Stimulated activated effector memory CD8-positive, alpha-beta T cell treated with anti-CD3 and anti-CD28 coated beads, Interleukin-12 subunit alpha, Interleukin-12 subunit beta, amount 100 ng/mL, for 72 hours (primary cell): ENCODE measurements at regions not wholly inside any gene's neighbourhood (a gene's known extent, or its start where the extent isn't known, plus 50 kb on each side); places are given as distances from the start of the nearest gene placed in this dataset.
"Not testable (repeated sequence)": the region's sequence is repeated elsewhere in the genome, so short reads cannot be mapped to it uniquely, and the experiment has no call there.

Experiments used
- ATAC-seq: fragments of 150-1000 bp; cut with Tn5 transposase; 2 replicates; pipeline ENCODE4 v1.10.0; 2021
- DNase-seq, 2 donors: peaks; one replicate each; pipeline ENCODE4 v3.0.0; 2021 to 2022; ENCODE audit warnings: low spot score in 2 of 2
- H3K27ac Mint-ChIP-seq: one replicate; pipeline ENCODE4 v1.8.0; 2022; ENCODE audit warnings: mild to moderate bottlenecking, mixed read lengths
- H3K36me3 Mint-ChIP-seq: one replicate; pipeline ENCODE4 v1.8.0; 2022; ENCODE audit warnings: mild to moderate bottlenecking, mixed read lengths
- H3K4me1 Mint-ChIP-seq: one replicate; pipeline ENCODE4 v1.8.0; 2022; ENCODE audit warnings: mixed read lengths
- H3K4me3 Mint-ChIP-seq: one replicate; pipeline ENCODE4 v1.8.0; 2022; ENCODE audit warnings: mild to moderate bottlenecking, mixed read lengths
- H3K9me3 Mint-ChIP-seq: one replicate; pipeline ENCODE4 v1.8.0; 2022; ENCODE audit warnings: mixed read lengths

DNA sequence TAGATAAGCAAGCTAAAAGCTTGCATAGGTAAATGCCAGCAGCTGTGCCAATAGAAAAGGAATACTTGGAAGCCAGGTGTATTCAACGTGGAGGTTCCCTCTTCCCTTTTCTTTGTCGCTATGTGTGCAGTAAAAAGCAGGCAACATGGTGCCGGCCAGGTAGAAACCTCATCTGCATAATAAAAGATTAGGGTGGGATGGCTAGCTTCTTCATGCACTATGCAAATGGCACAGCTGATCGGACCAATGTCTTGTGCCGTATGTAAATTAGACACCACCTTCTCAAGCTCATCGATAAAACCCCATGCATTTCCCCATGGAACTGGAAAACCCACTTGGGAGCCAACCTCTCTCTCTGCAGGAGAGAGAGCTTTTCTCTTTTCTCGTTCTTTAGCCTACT is 150.9 kb upstream of the FOXK1 start:
- H3K4me1 Mint-ChIP-seq = no peaks in the 10 kb centered on the region
- H3K27ac Mint-ChIP-seq = no peak overlapping the region
- no peak for DNase-seq
- H3K4me3 Mint-ChIP-seq = no peak overlapping the region
- no peak for ATAC-seq
- H3K36me3 Mint-ChIP-seq = no peaks in the 10 kb centered on the region
- peaks cover 4% of the 10 kb centered on the region for H3K9me3 Mint-ChIP-seq

DNA sequence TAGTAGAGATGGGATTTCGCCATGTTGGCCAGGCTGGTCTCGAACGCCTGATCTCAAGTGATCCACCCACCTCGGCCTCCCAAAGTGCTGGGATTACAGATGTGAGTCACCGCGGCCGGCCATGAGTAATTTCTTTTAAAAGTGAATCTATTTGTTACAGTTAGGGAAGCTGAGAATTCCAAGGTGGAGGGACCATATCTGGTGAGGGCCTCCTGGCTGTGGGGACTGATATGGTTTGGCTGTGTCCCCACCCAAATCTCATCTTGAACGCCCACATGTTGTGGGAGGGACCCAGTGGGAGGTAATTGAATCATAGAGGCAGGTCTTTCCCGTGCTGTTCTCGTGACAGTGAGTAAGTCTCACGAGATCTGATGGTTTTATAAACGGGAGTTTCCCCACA is 148.8 kb upstream of the FOXK1 start:
- H3K4me3 Mint-ChIP-seq, H3K36me3 Mint-ChIP-seq, DNase-seq, H3K9me3 Mint-ChIP-seq, H3K27ac Mint-ChIP-seq, H3K4me1 Mint-ChIP-seq, ATAC-seq: not testable (repeated sequence)

DNA sequence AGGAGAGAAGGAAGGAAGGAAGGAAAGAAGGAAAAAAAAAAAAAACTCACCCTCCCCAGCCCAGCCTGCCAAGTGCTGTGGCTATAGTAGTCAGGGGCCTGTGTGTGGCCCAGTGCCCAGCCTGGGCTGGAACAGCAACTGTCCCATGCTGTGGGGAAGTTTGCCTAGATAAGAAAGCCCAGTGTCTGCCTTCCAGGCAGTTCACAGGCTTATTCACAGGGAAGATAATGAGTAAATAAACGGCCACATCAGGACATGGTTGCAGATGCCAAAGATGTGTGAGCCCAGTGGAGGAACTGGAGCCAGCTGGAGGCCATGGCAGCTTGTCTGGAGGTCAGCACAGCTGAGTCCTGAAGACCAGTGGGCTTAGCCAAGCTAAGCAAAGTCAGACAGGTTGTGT is 132.4 kb upstream of the FOXK1 start:
- Mint-ChIP-seq H3K4me1 (no peaks in the 10 kb centered on the region), H3K4me3 (no peak overlapping the region), H3K9me3 (peaks cover 13% of the 10 kb centered on the region), H3K27ac (no peak overlapping the region), H3K36me3 (no peaks in the 10 kb centered on the region)
- ATAC-seq = no peak
- no peak for DNase-seq

DNA sequence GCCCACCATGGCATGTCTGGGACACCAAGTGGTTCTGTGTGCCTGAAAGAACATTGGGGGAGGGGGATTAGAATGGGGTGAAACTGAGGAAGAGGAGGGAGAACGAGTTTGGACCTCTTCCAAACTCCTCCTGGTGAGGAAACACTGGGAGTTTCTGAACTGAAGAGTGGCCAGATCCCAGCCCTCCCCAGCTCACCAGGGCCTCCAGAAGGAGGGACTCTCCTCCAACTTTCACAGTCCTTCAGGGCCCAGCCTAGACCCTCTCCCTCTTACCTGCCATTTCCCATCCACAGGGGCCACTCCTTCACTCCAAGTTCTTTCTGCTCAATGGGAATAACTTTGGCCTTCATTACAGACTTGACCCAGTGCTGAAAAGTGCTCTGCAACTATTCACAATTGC is 132.0 kb upstream of the FOXK1 start:
- H3K4me3 Mint-ChIP-seq = no peak overlapping the region
- no peaks in the 10 kb centered on the region for H3K4me1 Mint-ChIP-seq
- DNase-seq (no peak), ATAC-seq (no peak)
- no peak overlapping the region for H3K27ac Mint-ChIP-seq
- no peaks in the 10 kb centered on the region for H3K36me3 Mint-ChIP-seq
- H3K9me3 Mint-ChIP-seq = peaks cover 13% of the 10 kb centered on the region

DNA sequence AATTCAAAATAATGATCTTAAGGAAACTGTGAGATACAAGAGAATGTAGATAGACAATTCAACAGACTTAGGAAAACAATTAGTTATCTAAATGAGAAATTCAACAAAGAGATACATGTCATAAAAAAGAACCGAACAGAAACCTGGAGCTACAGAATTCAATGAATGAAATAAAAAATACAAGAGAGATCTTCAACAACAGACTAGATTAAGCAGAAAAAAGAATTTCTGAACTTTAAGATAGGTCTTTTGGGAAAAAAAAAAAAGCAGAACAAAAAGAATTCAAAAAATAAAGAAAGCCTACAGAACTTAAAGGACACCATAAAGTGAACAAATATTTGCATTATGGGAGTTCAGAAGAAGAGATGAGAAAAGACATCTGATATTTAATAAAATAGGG is 129.1 kb upstream of the FOXK1 start:
- DNase-seq (no peak), ATAC-seq (no peak)
- no peak overlapping the region for H3K27ac Mint-ChIP-seq
- H3K4me1 Mint-ChIP-seq = no peaks in the 10 kb centered on the region
- no peak overlapping the region for H3K4me3 Mint-ChIP-seq
- H3K9me3 Mint-ChIP-seq = peaks cover 13% of the 10 kb centered on the region
- no peaks in the 10 kb centered on the region for H3K36me3 Mint-ChIP-seq

DNA sequence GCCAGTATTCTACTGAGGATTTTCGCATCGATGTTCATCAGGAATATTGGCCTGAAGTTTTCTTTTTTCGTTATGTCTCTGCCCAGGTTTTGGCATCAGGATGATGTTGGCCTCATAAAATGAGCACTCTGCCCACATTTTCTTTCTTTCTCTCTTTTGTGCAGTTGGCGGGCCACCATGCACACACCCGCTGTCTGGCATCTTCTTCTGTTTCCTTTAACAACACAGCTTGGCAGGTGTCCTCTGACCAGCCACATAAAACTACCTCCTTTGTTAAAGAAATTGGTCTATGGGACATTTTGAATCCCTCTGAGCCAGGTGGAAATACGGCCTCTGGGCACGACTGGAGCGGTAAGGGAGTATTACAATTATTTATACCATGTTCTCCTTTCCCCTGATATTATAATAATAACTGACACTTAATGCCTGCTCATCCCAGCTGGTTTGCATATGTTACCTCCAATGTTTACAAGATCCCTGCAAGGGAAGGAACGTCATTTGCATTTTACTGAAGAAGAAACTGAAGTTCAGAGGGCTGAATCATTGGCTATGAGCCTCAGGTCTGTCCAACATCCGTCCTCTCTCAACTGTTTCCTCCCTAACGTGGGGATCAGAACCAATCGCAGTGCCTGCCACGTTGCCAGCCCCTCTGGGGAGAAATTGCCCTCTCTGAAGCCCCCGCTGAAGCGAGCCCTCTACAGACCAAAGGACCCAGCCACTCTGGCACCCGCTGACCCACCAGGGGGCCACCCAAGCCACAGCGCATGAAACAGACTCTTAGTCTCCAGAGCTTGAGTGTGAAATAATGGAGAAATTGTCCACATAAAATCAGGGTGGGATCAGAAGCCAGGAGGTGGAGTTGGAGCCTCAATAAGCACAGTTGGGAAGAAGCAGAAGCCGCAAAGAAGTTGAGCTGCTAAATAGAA is 125.0 kb upstream of the FOXK1 start:
- no peak overlapping the region for H3K4me3 Mint-ChIP-seq
- ATAC-seq (no peak), DNase-seq (no peak)
- no peak overlapping the region for H3K27ac Mint-ChIP-seq
- H3K9me3 Mint-ChIP-seq = peaks cover 13% of the 10 kb centered on the region
- H3K4me1 Mint-ChIP-seq = no peaks in the 10 kb centered on the region
- no peaks in the 10 kb centered on the region for H3K36me3 Mint-ChIP-seq

DNA sequence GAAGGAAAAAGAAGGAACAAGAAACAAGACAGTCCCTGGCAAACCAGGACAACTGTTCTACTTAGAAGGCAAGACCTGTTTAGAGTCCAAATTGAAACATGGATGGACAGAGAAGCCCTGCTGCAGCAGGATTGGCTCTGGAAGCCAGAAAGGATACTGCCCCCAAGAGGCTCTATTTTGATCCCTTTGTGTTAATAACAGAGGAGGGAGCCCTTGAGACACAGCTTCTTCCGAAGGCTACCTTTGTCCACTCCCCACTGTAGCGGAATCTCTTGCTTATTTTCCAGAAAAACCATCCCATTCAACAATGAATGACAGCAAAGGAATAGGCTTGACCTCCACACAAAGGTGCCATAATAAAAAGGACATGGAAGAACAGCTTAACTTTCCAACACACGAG is 120.3 kb upstream of the FOXK1 start:
- ATAC-seq = no peak
- no peak for DNase-seq
- Mint-ChIP-seq H3K4me3 (no peak overlapping the region), H3K27ac (no peak overlapping the region), H3K4me1 (no peaks in the 10 kb centered on the region), H3K9me3 (no peaks in the 10 kb centered on the region), H3K36me3 (no peaks in the 10 kb centered on the region)

DNA sequence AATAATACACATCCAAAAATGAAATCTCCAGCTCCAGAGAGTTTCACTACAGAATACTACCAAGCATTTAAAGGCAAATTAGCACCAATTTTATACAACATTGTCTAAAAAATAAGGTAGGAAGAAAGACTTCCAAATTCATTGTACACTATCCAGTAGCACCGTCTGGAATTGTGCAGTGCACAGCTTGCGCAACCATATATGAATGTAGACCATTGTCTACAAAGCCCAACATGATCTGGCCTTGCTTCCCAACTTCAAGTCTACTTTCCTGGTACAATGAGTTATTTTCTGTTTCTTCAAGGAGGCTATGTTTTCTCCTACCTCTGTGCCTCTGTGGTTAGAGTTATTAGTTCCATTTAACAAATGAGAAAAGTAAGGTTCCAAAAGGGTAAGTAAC is 115.4 kb upstream of the FOXK1 start:
- Mint-ChIP-seq H3K9me3 (no peaks in the 10 kb centered on the region), H3K36me3 (no peaks in the 10 kb centered on the region), H3K4me1 (no peaks in the 10 kb centered on the region), H3K4me3 (no peak overlapping the region), H3K27ac (no peak overlapping the region)
- ATAC-seq (no peak), DNase-seq (no peak)

DNA sequence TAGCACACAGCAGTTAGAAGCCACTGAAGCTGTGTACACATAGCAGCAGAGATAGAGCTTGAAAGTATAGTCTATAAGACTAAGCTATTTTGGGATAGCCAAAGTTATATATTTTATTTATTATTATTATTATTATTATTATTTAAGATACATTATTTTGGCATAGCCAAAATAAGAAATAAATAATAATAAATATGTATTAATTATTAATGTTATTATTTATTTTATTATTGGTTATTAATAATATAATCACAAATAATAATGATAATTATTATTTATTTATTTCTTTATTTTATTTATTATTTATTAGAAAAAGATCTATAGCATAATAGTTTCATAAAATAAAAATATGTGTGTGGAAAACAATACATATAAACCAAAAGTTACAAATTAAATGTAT is 107.2 kb upstream of the FOXK1 start:
- Mint-ChIP-seq H3K27ac (no peak overlapping the region), H3K36me3 (no peaks in the 10 kb centered on the region), H3K9me3 (peaks cover 2% of the 10 kb centered on the region), H3K4me3 (no peak overlapping the region), H3K4me1 (no peaks in the 10 kb centered on the region)
- ATAC-seq (no peak), DNase-seq (no peak)

DNA sequence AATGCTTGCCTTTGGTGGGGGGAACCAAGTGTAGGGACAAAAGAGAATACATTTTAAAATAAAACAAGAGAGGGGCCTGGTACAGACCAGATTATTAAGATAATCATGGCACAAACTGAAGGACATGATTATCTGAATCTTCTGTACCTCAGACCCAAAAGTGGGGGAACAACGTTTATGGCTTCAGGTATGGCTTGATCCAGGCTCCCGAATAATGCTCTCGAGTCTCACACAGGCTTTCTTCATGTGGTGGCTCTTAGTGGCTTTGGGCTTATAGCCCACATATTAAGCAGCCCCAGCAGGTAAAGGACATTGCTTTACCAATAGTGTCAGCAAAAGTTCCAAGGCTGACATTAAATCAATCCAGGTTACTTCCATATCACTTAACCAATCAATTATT is 106.8 kb upstream of the FOXK1 start:
- H3K4me3 Mint-ChIP-seq = no peak overlapping the region
- H3K9me3 Mint-ChIP-seq = peaks cover 2% of the 10 kb centered on the region
- H3K36me3 Mint-ChIP-seq = no peaks in the 10 kb centered on the region
- ATAC-seq (no peak), DNase-seq (no peak)
- no peaks in the 10 kb centered on the region for H3K4me1 Mint-ChIP-seq
- no peak overlapping the region for H3K27ac Mint-ChIP-seq

DNA sequence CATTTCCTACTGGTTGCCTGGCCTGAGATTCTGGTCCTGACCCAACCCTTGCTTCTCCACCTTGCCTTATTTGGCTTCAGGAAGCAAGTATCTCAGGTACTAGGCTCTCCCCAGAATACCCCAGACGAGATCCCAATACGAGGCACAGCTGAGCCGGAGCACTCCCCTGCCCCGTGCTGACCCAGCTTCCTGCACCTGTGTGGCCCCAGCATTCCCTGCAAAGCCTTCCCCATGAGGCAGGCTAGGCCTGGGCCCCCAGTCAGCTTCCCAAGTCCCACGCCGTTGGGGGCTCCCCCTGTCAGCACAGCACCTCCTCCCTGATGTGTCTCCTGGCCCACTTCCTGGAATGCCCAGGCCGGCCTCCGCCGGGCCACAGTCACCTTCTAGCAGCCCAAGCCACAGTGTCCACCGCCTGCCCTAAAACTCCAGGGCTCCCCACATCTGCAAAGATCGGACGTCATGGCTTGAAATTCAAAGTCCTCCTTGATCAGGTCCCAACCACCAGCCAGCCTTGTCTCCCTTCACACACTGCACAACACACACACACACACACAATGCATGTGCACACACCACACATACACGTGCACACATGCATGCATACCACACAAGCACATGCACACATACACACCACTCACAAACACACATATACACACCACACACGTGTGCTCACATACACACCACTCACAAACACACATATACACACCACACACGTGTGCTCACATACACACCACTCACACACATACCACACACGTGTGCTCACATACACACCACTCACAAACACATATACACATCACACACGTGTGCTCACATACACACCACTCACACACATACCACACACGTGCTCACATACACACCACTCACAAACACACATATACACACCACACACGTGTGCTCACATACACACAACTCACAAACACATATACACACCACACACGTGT is 78.9 kb upstream of the FOXK1 start:
- Mint-ChIP-seq H3K4me1 (peaks cover 5% of the 10 kb centered on the region), H3K27ac (no peak overlapping the region)

DNA sequence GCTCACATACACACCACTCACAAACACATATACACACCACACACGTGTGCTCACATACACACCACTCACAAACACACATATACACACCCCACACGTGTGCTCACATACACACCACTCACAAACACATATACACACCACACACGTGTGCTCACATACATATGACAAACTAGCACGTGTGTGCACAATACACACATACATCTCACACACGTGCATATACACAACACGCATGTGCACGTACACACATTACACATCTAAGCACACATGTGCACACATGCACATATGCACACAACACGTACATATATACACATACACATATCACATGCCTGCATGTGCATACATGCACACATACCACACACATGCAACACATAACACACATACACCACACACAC is 78.3 kb upstream of the FOXK1 start:
- H3K27ac Mint-ChIP-seq = no peak overlapping the region
- DNase-seq (no peak), ATAC-seq (no peak)
- H3K4me1 Mint-ChIP-seq = peaks cover 5% of the 10 kb centered on the region
- H3K4me3 Mint-ChIP-seq = no peak overlapping the region
- no peaks in the 10 kb centered on the region for H3K9me3 Mint-ChIP-seq
- H3K36me3 Mint-ChIP-seq = no peaks in the 10 kb centered on the region

More for the DNA sequence above, 78.9 kb upstream of the FOXK1 start:
- ATAC-seq (no peak), DNase-seq (no peak)
- no peaks in the 10 kb centered on the region for H3K36me3 Mint-ChIP-seq
- H3K4me3 Mint-ChIP-seq = no peak overlapping the region
- no peaks in the 10 kb centered on the region for H3K9me3 Mint-ChIP-seq

DNA sequence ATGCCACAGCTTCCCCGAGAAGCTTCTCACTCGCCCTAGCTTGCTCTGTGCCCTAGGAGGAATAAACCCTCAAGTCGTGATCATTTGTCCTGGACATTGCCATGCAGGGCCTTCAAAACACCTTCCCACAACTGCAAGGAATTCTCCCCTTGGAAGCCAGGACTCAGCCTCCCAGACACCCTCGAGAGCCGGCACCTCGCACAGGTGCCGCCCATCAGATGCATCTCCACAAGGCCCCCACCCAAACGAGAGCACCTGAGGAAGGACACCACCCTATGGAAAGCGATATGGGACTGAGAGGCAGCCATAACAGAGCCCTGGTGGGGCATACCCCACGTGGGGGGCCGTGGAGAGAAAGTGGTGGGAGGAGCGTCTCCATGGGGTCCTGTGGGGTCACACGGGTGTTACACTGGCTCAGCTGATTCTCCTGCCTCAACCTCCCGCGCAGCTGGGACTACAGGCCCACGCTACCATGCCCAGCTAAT is 77.6 kb upstream of the FOXK1 start:
- DNase-seq (no peak), ATAC-seq (no peak)
- no peaks in the 10 kb centered on the region for H3K36me3 Mint-ChIP-seq
- H3K27ac Mint-ChIP-seq = no peak overlapping the region
- peaks cover 5% of the 10 kb centered on the region for H3K4me1 Mint-ChIP-seq
- no peak overlapping the region for H3K4me3 Mint-ChIP-seq
- no peaks in the 10 kb centered on the region for H3K9me3 Mint-ChIP-seq

DNA sequence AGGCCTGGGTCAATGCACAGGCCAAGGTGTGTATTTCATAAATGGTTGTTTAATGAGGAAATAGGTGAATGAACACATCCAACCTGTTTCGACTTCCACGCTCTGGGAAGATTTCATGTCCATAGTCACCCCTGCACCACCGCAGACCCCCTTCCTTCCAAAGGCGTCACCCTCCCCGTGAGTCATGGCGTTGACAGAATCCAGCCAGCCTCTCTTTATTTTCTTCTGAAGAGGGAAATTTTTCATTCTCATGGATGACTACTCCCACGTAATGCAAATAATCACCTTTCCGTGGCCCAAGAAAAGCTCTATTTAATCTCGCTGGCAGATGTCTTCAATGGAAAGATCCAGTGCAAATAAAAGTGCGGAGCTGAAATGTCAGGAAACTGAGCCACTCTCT is 75.3 kb upstream of the FOXK1 start:
- ATAC-seq (no peak), DNase-seq (no peak)
- Mint-ChIP-seq H3K27ac (no peak overlapping the region), H3K4me1 (peaks cover 5% of the 10 kb centered on the region), H3K9me3 (no peaks in the 10 kb centered on the region), H3K36me3 (no peaks in the 10 kb centered on the region), H3K4me3 (no peak overlapping the region)

DNA sequence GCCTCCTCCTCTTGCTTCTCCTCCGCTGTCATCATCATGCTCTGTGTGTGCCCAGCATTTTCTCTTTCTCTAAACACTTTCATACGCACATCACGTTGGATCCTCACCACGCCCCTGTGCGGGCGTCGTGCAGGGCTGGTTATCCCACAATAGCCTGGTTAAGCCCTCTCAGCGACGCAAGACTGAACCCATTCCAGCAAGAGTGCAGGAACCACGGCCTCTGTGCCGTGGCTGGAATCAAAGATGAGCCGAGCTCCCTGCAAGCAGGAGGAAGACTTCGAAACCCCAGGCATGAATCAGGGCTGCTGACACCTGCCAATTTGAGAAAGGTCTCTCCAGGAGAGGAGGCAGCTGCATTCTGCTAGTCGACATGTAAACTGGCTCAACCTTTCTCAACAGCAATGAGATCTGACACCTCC is 74.8 kb upstream of the FOXK1 start:
- ATAC-seq = no peak
- no peaks in the 10 kb centered on the region for H3K9me3 Mint-ChIP-seq

More for the DNA sequence above, 74.8 kb upstream of the FOXK1 start:
- no peak for DNase-seq
- Mint-ChIP-seq H3K27ac (no peak overlapping the region), H3K4me1 (peaks cover 5% of the 10 kb centered on the region), H3K4me3 (no peak overlapping the region), H3K36me3 (no peaks in the 10 kb centered on the region)
